ENCODE measurements at regions not wholly inside any gene's neighbourhood (a gene's known extent, or its start where the extent isn't known, plus 50 kb on each side); places are given as distances from the start of the nearest gene placed in this dataset.

DNA sequence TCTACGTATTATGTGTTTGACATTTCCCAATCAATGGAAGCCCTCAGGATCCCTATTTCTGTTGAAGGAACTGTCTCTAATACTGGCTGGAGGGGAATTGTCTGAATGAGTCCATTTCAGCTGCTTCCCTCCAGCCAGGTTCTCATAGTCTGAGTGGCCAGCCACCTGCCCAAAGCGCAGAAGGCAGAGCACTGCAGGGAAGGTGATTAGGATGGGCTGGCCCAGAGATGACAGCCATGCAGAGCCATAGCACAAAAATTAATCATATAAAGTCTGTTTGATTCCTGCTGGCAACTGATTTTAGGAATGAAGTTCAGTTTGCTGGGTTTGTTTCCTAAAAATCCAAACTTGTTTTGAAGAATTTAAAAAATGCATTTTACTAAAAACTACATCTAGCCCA, 327.1 kb downstream of the ETAA1 start:
- Histone ChIP-seq H3K4me3 (no peak overlapping the region), H3K36me3 (ENCODE audit: insufficient read depth) (no peaks in the 10 kb centered on the region), H4K20me1 (replicated peaks; ENCODE audit: insufficient read depth) (no peaks in the 10 kb centered on the region), H3K27ac (ENCODE audit: low read depth) (no peak overlapping the region), H3K4me1 (ENCODE audit: insufficient read depth) (no peaks in the 10 kb centered on the region), H2AFZ (no peak overlapping the region), H3K9me2 (ENCODE audit: insufficient read depth) (peaks cover 17% of the 10 kb centered on the region), H3K27me3 (ENCODE audit: insufficient read depth) (no peaks in the 10 kb centered on the region), H3K4me2 (no peak overlapping the region), H3F3A (replicated peaks; ENCODE audit: low read depth) (no peaks in the 10 kb centered on the region), H3K79me2 (replicated peaks; ENCODE audit: insufficient read depth) (no peaks in the 10 kb centered on the region)
- peaks cover 5% of the 10 kb centered on the region; the same call in 2 of the 3 replicates for H3K36me3 Mint-ChIP-seq (ENCODE audit: low read depth)
- H3K27ac Mint-ChIP-seq: no peak overlapping the region
- no peaks in the 10 kb centered on the region for H3K27me3 Mint-ChIP-seq (ENCODE audit: insufficient read depth, low read depth, poor library complexity)
- H3K9me3 Mint-ChIP-seq: peaks cover 16% of the 10 kb centered on the region; the same call in 2 of the 3 replicates
- H3K4me1 Mint-ChIP-seq: no peaks in the 10 kb centered on the region
- H3K4me3 Mint-ChIP-seq: no peak overlapping the region
- TF ChIP-seq, protein P1, sequence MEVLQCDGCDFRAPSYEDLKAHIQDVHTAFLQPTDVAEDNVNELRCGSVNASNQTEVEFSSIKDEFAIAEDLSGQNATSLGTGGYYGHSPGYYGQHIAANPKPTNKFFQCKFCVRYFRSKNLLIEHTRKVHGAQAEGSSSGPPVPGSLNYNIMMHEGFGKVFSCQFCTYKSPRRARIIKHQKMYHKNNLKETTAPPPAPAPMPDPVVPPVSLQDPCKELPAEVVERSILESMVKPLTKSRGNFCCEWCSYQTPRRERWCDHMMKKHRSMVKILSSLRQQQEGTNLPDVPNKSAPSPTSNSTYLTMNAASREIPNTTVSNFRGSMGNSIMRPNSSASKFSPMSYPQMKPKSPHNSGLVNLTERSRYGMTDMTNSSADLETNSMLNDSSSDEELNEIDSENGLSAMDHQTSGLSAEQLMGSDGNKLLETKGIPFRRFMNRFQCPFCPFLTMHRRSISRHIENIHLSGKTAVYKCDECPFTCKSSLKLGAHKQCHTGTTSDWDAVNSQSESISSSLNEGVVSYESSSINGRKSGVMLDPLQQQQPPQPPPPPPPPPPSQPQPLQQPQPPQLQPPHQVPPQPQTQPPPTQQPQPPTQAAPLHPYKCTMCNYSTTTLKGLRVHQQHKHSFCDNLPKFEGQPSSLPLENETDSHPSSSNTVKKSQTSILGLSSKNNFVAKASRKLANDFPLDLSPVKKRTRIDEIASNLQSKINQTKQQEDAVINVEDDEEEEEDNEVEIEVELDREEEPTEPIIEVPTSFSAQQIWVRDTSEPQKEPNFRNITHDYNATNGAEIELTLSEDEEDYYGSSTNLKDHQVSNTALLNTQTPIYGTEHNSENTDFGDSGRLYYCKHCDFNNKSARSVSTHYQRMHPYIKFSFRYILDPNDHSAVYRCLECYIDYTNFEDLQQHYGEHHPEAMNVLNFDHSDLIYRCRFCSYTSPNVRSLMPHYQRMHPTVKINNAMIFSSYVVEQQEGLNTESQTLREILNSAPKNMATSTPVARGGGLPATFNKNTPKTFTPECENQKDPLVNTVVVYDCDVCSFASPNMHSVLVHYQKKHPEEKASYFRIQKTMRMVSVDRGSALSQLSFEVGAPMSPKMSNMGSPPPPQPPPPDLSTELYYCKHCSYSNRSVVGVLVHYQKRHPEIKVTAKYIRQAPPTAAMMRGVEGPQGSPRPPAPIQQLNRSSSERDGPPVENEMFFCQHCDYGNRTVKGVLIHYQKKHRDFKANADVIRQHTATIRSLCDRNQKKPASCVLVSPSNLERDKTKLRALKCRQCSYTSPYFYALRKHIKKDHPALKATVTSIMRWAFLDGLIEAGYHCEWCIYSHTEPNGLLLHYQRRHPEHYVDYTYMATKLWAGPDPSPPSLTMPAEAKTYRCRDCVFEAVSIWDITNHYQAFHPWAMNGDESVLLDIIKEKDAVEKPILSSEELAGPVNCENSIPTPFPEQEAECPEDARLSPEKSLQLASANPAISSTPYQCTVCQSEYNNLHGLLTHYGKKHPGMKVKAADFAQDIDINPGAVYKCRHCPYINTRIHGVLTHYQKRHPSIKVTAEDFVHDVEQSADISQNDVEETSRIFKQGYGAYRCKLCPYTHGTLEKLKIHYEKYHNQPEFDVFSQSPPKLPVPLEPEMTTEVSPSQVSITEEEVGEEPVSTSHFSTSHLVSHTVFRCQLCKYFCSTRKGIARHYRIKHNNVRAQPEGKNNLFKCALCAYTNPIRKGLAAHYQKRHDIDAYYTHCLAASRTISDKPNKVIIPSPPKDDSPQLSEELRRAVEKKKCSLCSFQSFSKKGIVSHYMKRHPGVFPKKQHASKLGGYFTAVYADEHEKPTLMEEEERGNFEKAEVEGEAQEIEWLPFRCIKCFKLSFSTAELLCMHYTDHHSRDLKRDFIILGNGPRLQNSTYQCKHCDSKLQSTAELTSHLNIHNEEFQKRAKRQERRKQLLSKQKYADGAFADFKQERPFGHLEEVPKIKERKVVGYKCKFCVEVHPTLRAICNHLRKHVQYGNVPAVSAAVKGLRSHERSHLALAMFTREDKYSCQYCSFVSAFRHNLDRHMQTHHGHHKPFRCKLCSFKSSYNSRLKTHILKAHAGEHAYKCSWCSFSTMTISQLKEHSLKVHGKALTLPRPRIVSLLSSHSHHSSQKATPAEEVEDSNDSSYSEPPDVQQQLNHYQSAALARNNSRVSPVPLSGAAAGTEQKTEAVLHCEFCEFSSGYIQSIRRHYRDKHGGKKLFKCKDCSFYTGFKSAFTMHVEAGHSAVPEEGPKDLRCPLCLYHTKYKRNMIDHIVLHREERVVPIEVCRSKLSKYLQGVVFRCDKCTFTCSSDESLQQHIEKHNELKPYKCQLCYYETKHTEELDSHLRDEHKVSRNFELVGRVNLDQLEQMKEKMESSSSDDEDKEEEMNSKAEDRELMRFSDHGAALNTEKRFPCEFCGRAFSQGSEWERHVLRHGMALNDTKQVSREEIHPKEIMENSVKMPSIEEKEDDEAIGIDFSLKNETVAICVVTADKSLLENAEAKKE (CRISPR knock-in tag; IDR thresholded peaks at IDR 0.05): no peak
- TF ChIP-seq JUNB (IDR thresholded peaks at IDR 0.05; ENCODE audit: unreplicated experiment) (no peak), STAT1 (IDR thresholded peaks at IDR 0.05; ENCODE audit: unreplicated experiment) (no peak), POLR2AphosphoS5 (IDR thresholded peaks at IDR 0.05; ENCODE audit: low read depth) (no peak), EZH2phosphoT487 (IDR thresholded peaks at IDR 0.05; ENCODE audit: unreplicated experiment) (no peak), ZNF114 (CRISPR knock-in tag; IDR thresholded peaks at IDR 0.05) (no peak), CREB1 (CRISPR knock-in tag; IDR thresholded peaks at IDR 0.05; ENCODE audit: low read depth) (no peak), ZNF331 (CRISPR knock-in tag; IDR thresholded peaks at IDR 0.05; ENCODE audit: low read depth) (no peak), NANOG (IDR thresholded peaks at IDR 0.05; ENCODE audit: borderline replicate concordance) (no peak), EZH2 (IDR thresholded peaks at IDR 0.05; ENCODE audit: low read depth, unreplicated experiment) (no peak)
- TF ChIP-seq, protein P2, sequence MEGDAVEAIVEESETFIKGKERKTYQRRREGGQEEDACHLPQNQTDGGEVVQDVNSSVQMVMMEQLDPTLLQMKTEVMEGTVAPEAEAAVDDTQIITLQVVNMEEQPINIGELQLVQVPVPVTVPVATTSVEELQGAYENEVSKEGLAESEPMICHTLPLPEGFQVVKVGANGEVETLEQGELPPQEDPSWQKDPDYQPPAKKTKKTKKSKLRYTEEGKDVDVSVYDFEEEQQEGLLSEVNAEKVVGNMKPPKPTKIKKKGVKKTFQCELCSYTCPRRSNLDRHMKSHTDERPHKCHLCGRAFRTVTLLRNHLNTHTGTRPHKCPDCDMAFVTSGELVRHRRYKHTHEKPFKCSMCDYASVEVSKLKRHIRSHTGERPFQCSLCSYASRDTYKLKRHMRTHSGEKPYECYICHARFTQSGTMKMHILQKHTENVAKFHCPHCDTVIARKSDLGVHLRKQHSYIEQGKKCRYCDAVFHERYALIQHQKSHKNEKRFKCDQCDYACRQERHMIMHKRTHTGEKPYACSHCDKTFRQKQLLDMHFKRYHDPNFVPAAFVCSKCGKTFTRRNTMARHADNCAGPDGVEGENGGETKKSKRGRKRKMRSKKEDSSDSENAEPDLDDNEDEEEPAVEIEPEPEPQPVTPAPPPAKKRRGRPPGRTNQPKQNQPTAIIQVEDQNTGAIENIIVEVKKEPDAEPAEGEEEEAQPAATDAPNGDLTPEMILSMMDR (conservative IDR thresholded peaks at IDR 0.05; ENCODE audit: low read depth in 2 of 2): no peak
- TF ChIP-seq, protein P3, sequence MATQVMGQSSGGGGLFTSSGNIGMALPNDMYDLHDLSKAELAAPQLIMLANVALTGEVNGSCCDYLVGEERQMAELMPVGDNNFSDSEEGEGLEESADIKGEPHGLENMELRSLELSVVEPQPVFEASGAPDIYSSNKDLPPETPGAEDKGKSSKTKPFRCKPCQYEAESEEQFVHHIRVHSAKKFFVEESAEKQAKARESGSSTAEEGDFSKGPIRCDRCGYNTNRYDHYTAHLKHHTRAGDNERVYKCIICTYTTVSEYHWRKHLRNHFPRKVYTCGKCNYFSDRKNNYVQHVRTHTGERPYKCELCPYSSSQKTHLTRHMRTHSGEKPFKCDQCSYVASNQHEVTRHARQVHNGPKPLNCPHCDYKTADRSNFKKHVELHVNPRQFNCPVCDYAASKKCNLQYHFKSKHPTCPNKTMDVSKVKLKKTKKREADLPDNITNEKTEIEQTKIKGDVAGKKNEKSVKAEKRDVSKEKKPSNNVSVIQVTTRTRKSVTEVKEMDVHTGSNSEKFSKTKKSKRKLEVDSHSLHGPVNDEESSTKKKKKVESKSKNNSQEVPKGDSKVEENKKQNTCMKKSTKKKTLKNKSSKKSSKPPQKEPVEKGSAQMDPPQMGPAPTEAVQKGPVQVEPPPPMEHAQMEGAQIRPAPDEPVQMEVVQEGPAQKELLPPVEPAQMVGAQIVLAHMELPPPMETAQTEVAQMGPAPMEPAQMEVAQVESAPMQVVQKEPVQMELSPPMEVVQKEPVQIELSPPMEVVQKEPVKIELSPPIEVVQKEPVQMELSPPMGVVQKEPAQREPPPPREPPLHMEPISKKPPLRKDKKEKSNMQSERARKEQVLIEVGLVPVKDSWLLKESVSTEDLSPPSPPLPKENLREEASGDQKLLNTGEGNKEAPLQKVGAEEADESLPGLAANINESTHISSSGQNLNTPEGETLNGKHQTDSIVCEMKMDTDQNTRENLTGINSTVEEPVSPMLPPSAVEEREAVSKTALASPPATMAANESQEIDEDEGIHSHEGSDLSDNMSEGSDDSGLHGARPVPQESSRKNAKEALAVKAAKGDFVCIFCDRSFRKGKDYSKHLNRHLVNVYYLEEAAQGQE (IDR thresholded peaks at IDR 0.05; ENCODE audit: unreplicated experiment): no peak
- TF ChIP-seq, protein P4, sequence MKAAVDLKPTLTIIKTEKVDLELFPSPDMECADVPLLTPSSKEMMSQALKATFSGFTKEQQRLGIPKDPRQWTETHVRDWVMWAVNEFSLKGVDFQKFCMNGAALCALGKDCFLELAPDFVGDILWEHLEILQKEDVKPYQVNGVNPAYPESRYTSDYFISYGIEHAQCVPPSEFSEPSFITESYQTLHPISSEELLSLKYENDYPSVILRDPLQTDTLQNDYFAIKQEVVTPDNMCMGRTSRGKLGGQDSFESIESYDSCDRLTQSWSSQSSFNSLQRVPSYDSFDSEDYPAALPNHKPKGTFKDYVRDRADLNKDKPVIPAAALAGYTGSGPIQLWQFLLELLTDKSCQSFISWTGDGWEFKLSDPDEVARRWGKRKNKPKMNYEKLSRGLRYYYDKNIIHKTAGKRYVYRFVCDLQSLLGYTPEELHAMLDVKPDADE (IDR thresholded peaks at IDR 0.05): no peak
- DNase-seq (ENCODE audit: low spot score): no peak
- ATAC-seq: no peak
